Smooth muscle cell (in vitro differentiated cells): ENCODE measurements at regions not wholly inside any gene's neighbourhood (a gene's known extent, or its start where the extent isn't known, plus 50 kb on each side); places are given as distances from the start of the nearest gene placed in this dataset.

Experiments used
- DNase-seq: peaks from one replicate; lab custom pipeline; 2025; ENCODE audit not compliant: unreplicated experiment; lab: John Stamatoyannopoulos, UW
- H2AFZ ChIP-seq: fragments of 200-600 bp; sonication (generic); 2 replicates; pipeline ENCODE4 v1.6.0; 2016; ENCODE audit warnings: antibody characterized with exemption, low read depth, mild to moderate bottlenecking
- H3F3A ChIP-seq: fragments of 200-600 bp; sonication (generic); 2 replicates; pipeline ENCODE4 v1.6.0; 2017; ENCODE audit warnings: antibody characterized with exemption, low read depth
- H3K27ac ChIP-seq: fragments of 200-600 bp; sonication (generic); 2 replicates; pipeline ENCODE4 v1.5.1; 2016; ENCODE audit warnings: low read depth, mild to moderate bottlenecking
- H3K27me3 ChIP-seq: fragments of 200-600 bp; sonication (generic); 2 replicates; pipeline ENCODE4 v1.6.1; 2016; ENCODE audit warnings: low read depth, mild to moderate bottlenecking
- H3K36me3 ChIP-seq: fragments of 200-600 bp; sonication (generic); 2 replicates; pipeline ENCODE4 v1.5.1; 2016; ENCODE audit warnings: low read depth
- H3K4me1 ChIP-seq: fragments of 200-600 bp; sonication (generic); 2 replicates; pipeline ENCODE4 v1.5.1; 2016; ENCODE audit warnings: low read depth
- H3K4me2 ChIP-seq: fragments of 200-600 bp; sonication (generic); 2 replicates; pipeline ENCODE4 v1.6.0; 2016; ENCODE audit warnings: mild to moderate bottlenecking
- H3K4me3 ChIP-seq: fragments of 200-600 bp; sonication (generic); 2 replicates; pipeline ENCODE4 v1.5.1; 2016; ENCODE audit warnings: mild to moderate bottlenecking
- H3K79me2 ChIP-seq: fragments of 200-600 bp; sonication (generic); 2 replicates; pipeline ENCODE4 v1.6.0; 2016; ENCODE audit warnings: low read depth, mild to moderate bottlenecking
- H3K9ac ChIP-seq: fragments of 200-600 bp; sonication (generic); 2 replicates; pipeline ENCODE4 v1.6.0; 2016; ENCODE audit warnings: low read depth
- H3K9me3 ChIP-seq: fragments of 200-600 bp; sonication (generic); replicated peaks from 2 replicates; pipeline ENCODE4 v1.5.1; 2016; ENCODE audit warnings: low read depth
- H4K20me1 ChIP-seq: fragments of 200-600 bp; sonication (generic); 2 replicates; pipeline ENCODE4 v1.6.0; 2016; ENCODE audit warnings: low read depth
- WGBS: methylation state at CpG from one replicate; pipeline ENCODE4 v1.1.7; 2016; ENCODE audit warnings: low lambda C conversion rate; 5-methylcytosine and 5-hydroxymethylcytosine counted together
- TF ChIP-seq, protein P1 (sequence below): fragments of 200-600 bp; sonication (generic); IDR thresholded peaks from 2 replicates; pipeline ENCODE4 v1.5.1; 2017; ENCODE audit warnings: borderline replicate concordance, mild to moderate bottlenecking, antibody characterized with exemption; ENCODE audit not compliant: insufficient read depth, poor library complexity, severe bottlenecking

DNA sequence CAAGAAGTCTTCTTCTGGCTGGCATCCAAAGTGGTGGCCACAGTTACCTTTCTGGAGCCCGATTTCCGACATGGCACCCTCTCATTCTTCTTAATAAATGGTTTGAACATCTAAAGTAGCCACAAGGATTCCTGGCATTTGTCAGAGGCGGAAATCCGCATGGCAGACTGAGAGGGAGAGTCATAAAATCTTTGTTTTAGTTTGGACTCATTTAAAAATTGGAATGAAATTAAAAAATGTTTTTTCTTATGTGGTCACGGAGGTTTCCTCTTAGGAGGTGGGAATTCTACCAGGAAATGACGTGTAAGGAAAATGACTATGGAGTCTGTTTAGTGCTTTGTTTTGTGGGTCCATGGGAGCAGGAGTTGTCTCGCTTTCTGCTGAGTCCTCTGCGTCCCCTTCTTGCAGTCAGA is 133.0 kb upstream of the PTCH1 start:
- WGBS, result 91% methylated on average over 8 of the region's 8 CpGs

DNA sequence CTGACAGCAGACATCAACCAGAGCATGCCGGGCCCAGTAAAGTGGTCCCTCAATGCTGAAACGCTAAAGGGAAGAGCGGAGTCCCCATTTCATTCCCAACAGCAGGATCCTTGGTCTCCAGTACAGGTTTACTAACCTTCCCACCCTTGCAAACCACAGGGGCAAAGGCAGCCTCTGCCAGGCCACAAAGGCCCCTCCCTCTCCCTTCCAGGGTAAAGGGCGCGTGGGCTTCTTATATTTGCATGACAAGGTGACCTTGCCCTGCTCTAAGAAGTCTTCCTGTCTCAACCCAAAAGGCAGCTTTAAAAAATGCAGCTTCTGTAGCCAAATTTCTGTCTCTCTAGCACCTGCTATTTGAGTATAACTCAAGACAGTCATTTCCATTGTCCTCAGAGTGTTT is 131.5 kb upstream of the PTCH1 start:
- 87% methylated on average over 5 of the region's 5 CpGs for WGBS
- Histone ChIP-seq H3K4me1 (no peaks in the 10 kb centered on the region), H3F3A (no peaks in the 10 kb centered on the region), H3K27me3 (no peaks in the 10 kb centered on the region), H3K79me2 (no peaks in the 10 kb centered on the region), H3K36me3 (no peaks in the 10 kb centered on the region), H3K27ac (no peak overlapping the region), H2AFZ (no peak overlapping the region), H3K4me3 (no peak overlapping the region), H3K9me3 (no peaks in the 10 kb centered on the region), H3K4me2 (no peak overlapping the region), H3K9ac (no peak overlapping the region), H4K20me1 (no peaks in the 10 kb centered on the region)
- no peak for DNase-seq
- TF ChIP-seq, protein P1, sequence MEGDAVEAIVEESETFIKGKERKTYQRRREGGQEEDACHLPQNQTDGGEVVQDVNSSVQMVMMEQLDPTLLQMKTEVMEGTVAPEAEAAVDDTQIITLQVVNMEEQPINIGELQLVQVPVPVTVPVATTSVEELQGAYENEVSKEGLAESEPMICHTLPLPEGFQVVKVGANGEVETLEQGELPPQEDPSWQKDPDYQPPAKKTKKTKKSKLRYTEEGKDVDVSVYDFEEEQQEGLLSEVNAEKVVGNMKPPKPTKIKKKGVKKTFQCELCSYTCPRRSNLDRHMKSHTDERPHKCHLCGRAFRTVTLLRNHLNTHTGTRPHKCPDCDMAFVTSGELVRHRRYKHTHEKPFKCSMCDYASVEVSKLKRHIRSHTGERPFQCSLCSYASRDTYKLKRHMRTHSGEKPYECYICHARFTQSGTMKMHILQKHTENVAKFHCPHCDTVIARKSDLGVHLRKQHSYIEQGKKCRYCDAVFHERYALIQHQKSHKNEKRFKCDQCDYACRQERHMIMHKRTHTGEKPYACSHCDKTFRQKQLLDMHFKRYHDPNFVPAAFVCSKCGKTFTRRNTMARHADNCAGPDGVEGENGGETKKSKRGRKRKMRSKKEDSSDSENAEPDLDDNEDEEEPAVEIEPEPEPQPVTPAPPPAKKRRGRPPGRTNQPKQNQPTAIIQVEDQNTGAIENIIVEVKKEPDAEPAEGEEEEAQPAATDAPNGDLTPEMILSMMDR, result no peak

More for the DNA sequence above, 133.0 kb upstream of the PTCH1 start:
- DNase-seq, result no peak
- TF ChIP-seq, protein P1, result no peak
- H3K9ac ChIP-seq, result no peak overlapping the region
- no peak overlapping the region for H3K4me2 ChIP-seq
- H3F3A ChIP-seq, result no peaks in the 10 kb centered on the region
- H4K20me1 ChIP-seq, result no peaks in the 10 kb centered on the region
- H3K36me3 ChIP-seq, result no peaks in the 10 kb centered on the region
- H3K27ac ChIP-seq, result no peak overlapping the region
- no peak overlapping the region for H2AFZ ChIP-seq
- no peaks in the 10 kb centered on the region for H3K79me2 ChIP-seq
- H3K4me1 ChIP-seq, result no peaks in the 10 kb centered on the region
- no peak overlapping the region for H3K4me3 ChIP-seq
- no peaks in the 10 kb centered on the region for H3K27me3 ChIP-seq
- no peaks in the 10 kb centered on the region for H3K9me3 ChIP-seq

DNA sequence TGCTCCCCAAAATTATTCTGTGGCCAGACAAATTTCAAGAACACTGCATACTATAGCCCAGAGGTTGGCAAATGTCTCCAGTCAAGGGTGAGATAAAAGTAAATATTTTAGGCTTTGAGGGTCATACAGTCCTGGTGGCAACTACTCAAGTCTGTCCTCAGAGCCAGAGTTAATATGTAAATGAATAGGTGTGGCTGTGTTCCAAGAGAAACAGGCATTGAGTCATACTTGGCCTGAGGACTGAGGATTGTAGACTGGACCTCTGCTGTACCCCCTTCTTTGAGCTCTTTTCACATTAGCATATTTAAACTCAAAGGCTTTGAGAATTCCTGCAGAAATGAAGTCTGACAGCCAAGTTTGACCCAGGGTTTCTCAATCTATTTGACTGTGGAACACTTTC is 129.2 kb upstream of the PTCH1 start:
- H3F3A ChIP-seq, result no peaks in the 10 kb centered on the region
- TF ChIP-seq, protein P1, result no peak
- no peak for DNase-seq

DNA sequence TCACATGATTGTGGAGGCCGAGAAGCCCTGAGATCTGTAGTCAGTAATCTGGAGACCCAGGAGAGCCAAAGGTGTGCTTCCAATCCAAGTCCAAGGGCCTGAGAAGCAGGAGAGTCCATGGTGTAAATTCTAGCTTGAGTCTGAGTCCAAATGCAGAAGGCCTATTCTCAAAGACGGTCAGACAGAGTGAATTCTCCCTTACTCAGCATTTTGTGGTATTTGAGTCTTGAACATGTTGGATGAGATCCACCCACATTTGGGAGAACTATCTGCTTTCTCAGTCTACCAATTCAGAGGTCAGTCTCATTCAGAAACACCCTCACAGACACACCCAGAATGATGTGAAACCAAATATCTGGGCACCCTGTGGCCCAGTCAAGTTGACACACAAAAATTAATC is 128.8 kb upstream of the PTCH1 start:
- no peak overlapping the region for H3K4me2 ChIP-seq
- H3K9me3 ChIP-seq, result no peaks in the 10 kb centered on the region
- no peaks in the 10 kb centered on the region for H4K20me1 ChIP-seq
- no peak overlapping the region for H3K4me3 ChIP-seq
- H3K4me1 ChIP-seq, result no peaks in the 10 kb centered on the region
- WGBS, result 93% methylated on average over 2 of the region's 2 CpGs
- no peak overlapping the region for H2AFZ ChIP-seq
- H3K27ac ChIP-seq, result no peak overlapping the region
- TF ChIP-seq, protein P1, result no peak
- no peaks in the 10 kb centered on the region for H3F3A ChIP-seq
- H3K9ac ChIP-seq, result no peak overlapping the region
- H3K79me2 ChIP-seq, result no peaks in the 10 kb centered on the region
- no peaks in the 10 kb centered on the region for H3K36me3 ChIP-seq
- DNase-seq, result no peak
- no peaks in the 10 kb centered on the region for H3K27me3 ChIP-seq

More for the DNA sequence above, 129.2 kb upstream of the PTCH1 start:
- no peak overlapping the region for H3K4me2 ChIP-seq
- H3K27me3 ChIP-seq, result no peaks in the 10 kb centered on the region
- H3K9me3 ChIP-seq, result no peaks in the 10 kb centered on the region
- no peaks in the 10 kb centered on the region for H3K4me1 ChIP-seq
- no peaks in the 10 kb centered on the region for H3K36me3 ChIP-seq
- H4K20me1 ChIP-seq, result no peaks in the 10 kb centered on the region
- H3K79me2 ChIP-seq, result no peaks in the 10 kb centered on the region
- H3K9ac ChIP-seq, result no peak overlapping the region
- no peak overlapping the region for H3K4me3 ChIP-seq
- H3K27ac ChIP-seq, result no peak overlapping the region
- H2AFZ ChIP-seq, result no peak overlapping the region
